Stomach smooth muscle (tissue), 2 donors: ENCODE measurements at regions not wholly inside any gene's neighbourhood (a gene's known extent, or its start where the extent isn't known, plus 50 kb on each side); places are given as distances from the start of the nearest gene placed in this dataset.

ENCODE experiments used
- H3K27ac ChIP-seq: one replicate; pipeline ENCODE4 v1.7.0; 2013; ENCODE audit warnings: mild to moderate bottlenecking, low read length, inconsistent platforms
- H3K27me3 ChIP-seq, 2 donors: one replicate each; pipeline ENCODE4 v1.7.0; 2013; ENCODE audit warnings: low read length in 2 of 2; ENCODE audit not compliant: insufficient read depth in 2 of 2, control insufficient read depth in 1 of 2
- H3K36me3 ChIP-seq, 2 donors: one replicate each; pipeline ENCODE4 v1.7.0; 2013; ENCODE audit warnings: low read length in 2 of 2; ENCODE audit not compliant: control insufficient read depth in 2 of 2, insufficient read depth in 2 of 2
- H3K4me1 ChIP-seq: one replicate; pipeline ENCODE4 v1.7.0; 2013; ENCODE audit warnings: low read length; ENCODE audit not compliant: control insufficient read depth, insufficient read depth
- H3K4me3 ChIP-seq, 2 donors: one replicate each; pipeline ENCODE4 v1.7.0; 2013; ENCODE audit warnings: low read length in 2 of 2
- H3K9ac ChIP-seq, 2 donors: one replicate each; pipeline ENCODE4 v1.7.0; 2013; ENCODE audit warnings: low read length in 2 of 2, mild to moderate bottlenecking in 1 of 2
- H3K9me3 ChIP-seq, 2 donors: one replicate each; pipeline ENCODE4 v1.7.0; 2013; ENCODE audit warnings: low read length in 2 of 2; ENCODE audit not compliant: control insufficient read depth in 2 of 2
- donor health status: healthy.
- donor health status: Pancreatic carcinoma.

- no peak overlapping the region for H3K4me3 ChIP-seq
- H3K4me1 ChIP-seq = peaks cover 2% of the 10 kb centered on the region
- peaks cover 29 to 52% of the 10 kb centered on the region in 2 donors for H3K27me3 ChIP-seq
- no peaks in the 10 kb centered on the region for H3K9me3 ChIP-seq
- no peak overlapping the region for H3K27ac ChIP-seq
- H3K36me3 ChIP-seq = no peaks in the 10 kb centered on the region
- H3K9ac ChIP-seq = no peak overlapping the region
These were observed 128.3 kb downstream of the AACS start for GRCh38 chr12:125193376-125194152.

GRCh38 chr12:125194163-125194773 lies 129.0 kb downstream of the AACS start:
- Histone ChIP-seq H3K4me1 (peaks cover 2% of the 10 kb centered on the region), H3K4me3 (no peak overlapping the region), H3K36me3 (no peaks in the 10 kb centered on the region), H3K9ac (no peak overlapping the region), H3K9me3 (no peaks in the 10 kb centered on the region), H3K27me3 (peaks cover 22 to 45% of the 10 kb centered on the region in 2 donors), H3K27ac (no peak overlapping the region)

- Histone ChIP-seq H3K36me3 (no peaks in the 10 kb centered on the region), H3K27me3 (peaks cover 15 to 38% of the 10 kb centered on the region in 2 donors), H3K9me3 (no peaks in the 10 kb centered on the region), H3K4me3 (no peak overlapping the region), H3K4me1 (peaks cover 2% of the 10 kb centered on the region), H3K9ac (no peak overlapping the region), H3K27ac (no peak overlapping the region)
These were observed 129.8 kb downstream of the AACS start for GRCh38 chr12:125194987-125195386.

GRCh38 chr12:125197326-125197725 lies 132.1 kb downstream of the AACS start:
- no peak overlapping the region for H3K4me3 ChIP-seq
- no peak overlapping the region for H3K27ac ChIP-seq
- peaks cover 6 to 8% of the 10 kb centered on the region in 2 donors for H3K9me3 ChIP-seq
- no peak overlapping the region for H3K9ac ChIP-seq
- H3K27me3 ChIP-seq = peaks cover 7 to 23% of the 10 kb centered on the region in 2 donors
- H3K4me1 ChIP-seq = peaks cover 2% of the 10 kb centered on the region
- H3K36me3 ChIP-seq = no peaks in the 10 kb centered on the region

GRCh38 chr12:125198652-125199051 lies 133.4 kb downstream of the AACS start:
- H3K4me3 ChIP-seq = no peak overlapping the region
- H3K4me1 ChIP-seq = peaks cover 2% of the 10 kb centered on the region
- H3K9me3 ChIP-seq = peaks cover 6 to 8% of the 10 kb centered on the region in 2 donors
- H3K36me3 ChIP-seq = no peaks in the 10 kb centered on the region
- H3K27me3 ChIP-seq = peaks cover 7 to 13% of the 10 kb centered on the region in 2 donors
- H3K9ac ChIP-seq = no peak overlapping the region
- no peak overlapping the region for H3K27ac ChIP-seq

GRCh38 chr12:125201090-125201489 lies 135.9 kb downstream of the AACS start:
- no peak overlapping the region for H3K4me3 ChIP-seq
- H3K27ac ChIP-seq = no peak overlapping the region
- H3K27me3 ChIP-seq = no peaks in the 10 kb centered on the region
- no peaks in the 10 kb centered on the region for H3K36me3 ChIP-seq
- no peak overlapping the region for H3K9ac ChIP-seq
- peaks cover 6 to 8% of the 10 kb centered on the region in 2 donors for H3K9me3 ChIP-seq
- H3K4me1 ChIP-seq = no peaks in the 10 kb centered on the region

- Histone ChIP-seq H3K27ac (no peak overlapping the region), H3K9ac (no peak overlapping the region), H3K27me3 (no peaks in the 10 kb centered on the region), H3K4me3 (no peak overlapping the region), H3K36me3 (no peaks in the 10 kb centered on the region), H3K4me1 (no peaks in the 10 kb centered on the region), H3K9me3 (peaks cover 6 to 8% of the 10 kb centered on the region in 2 donors)
These were observed 136.7 kb downstream of the AACS start for GRCh38 chr12:125201940-125202339.

- Histone ChIP-seq H3K4me1 (no peaks in the 10 kb centered on the region), H3K9ac (no peak overlapping the region), H3K9me3 (peaks cover 8% of the 10 kb centered on the region in 2 donors), H3K27ac (no peak overlapping the region), H3K27me3 (peaks cover 0 to 2% of the 10 kb centered on the region in 2 donors), H3K4me3 (no peak overlapping the region), H3K36me3 (no peaks in the 10 kb centered on the region)
These were observed 137.2 kb downstream of the AACS start for GRCh38 chr12:125202421-125202820.

GRCh38 chr12:125203145-125203765 lies 138.0 kb downstream of the AACS start:
- peaks cover 0 to 2% of the 10 kb centered on the region in 2 donors for H3K27me3 ChIP-seq
- peaks cover 8% of the 10 kb centered on the region in 2 donors for H3K9me3 ChIP-seq

GRCh38 chr12:125205386-125205785 lies 140.2 kb downstream of the AACS start:
- Histone ChIP-seq H3K27me3 (peaks cover 0 to 2% of the 10 kb centered on the region in 2 donors), H3K36me3 (no peaks in the 10 kb centered on the region), H3K9me3 (peaks cover 8% of the 10 kb centered on the region in 2 donors), H3K4me1 (no peaks in the 10 kb centered on the region), H3K9ac (no peak overlapping the region), H3K27ac (no peak overlapping the region), H3K4me3 (no peak overlapping the region)

More at GRCh38 chr12:125203145-125203765, 138.0 kb downstream of the AACS start:
- Histone ChIP-seq H3K9ac (no peak overlapping the region), H3K36me3 (no peaks in the 10 kb centered on the region), H3K27ac (no peak overlapping the region), H3K4me3 (no peak overlapping the region), H3K4me1 (no peaks in the 10 kb centered on the region)
